H9 (cell line): ENCODE measurements at regions not wholly inside any gene's neighbourhood (a gene's known extent, or its start where the extent isn't known, plus 50 kb on each side); places are given as distances from the start of the nearest gene placed in this dataset.

Source experiments
- DNase-seq: peaks from one replicate; pipeline ENCODE4 v3.0.0-alpha.2; 2017
- H2AFZ ChIP-seq: one replicate; pipeline ENCODE4 v1.6.1; 2013; ENCODE audit warnings: mild to moderate bottlenecking, low read length, control low read depth, moderate library complexity
- H2AK5ac ChIP-seq: 2 replicates; pipeline ENCODE4 v1.6.1; 2013; ENCODE audit warnings: low read length, control low read depth, mixed read lengths; ENCODE audit not compliant: insufficient read length
- H2BK120ac ChIP-seq: one replicate; pipeline ENCODE4 v1.6.1; 2013; ENCODE audit warnings: low read depth, mild to moderate bottlenecking, low read length, control low read depth, inconsistent platforms; ENCODE audit not compliant: poor library complexity, severe bottlenecking
- H2BK12ac ChIP-seq: 2 replicates; pipeline ENCODE4 v1.6.1; 2013; ENCODE audit warnings: low read length, control low read depth, mixed read lengths, low read depth; ENCODE audit not compliant: insufficient read length
- H2BK15ac ChIP-seq: 2 replicates; pipeline ENCODE4 v1.6.1; 2013; ENCODE audit warnings: low read depth, low read length, control low read depth
- H2BK20ac ChIP-seq: one replicate; pipeline ENCODE4 v1.6.1; 2013; ENCODE audit warnings: low read depth, mild to moderate bottlenecking, low read length, control low read depth, inconsistent platforms; ENCODE audit not compliant: poor library complexity, severe bottlenecking
- H2BK5ac ChIP-seq: 2 replicates; pipeline ENCODE4 v1.6.1; 2013; ENCODE audit warnings: low read length, control low read depth, mixed read lengths; ENCODE audit not compliant: insufficient read length
- H3K14ac ChIP-seq: 2 replicates; pipeline ENCODE4 v1.6.1; 2013; ENCODE audit warnings: low read length, control low read depth; ENCODE audit not compliant: insufficient read depth
- H3K18ac ChIP-seq: 2 replicates; pipeline ENCODE4 v1.6.1; 2013; ENCODE audit warnings: low read depth, mild to moderate bottlenecking, mixed read lengths, low read length, control low read depth; ENCODE audit not compliant: insufficient read length
- H3K23ac ChIP-seq: 2 replicates; pipeline ENCODE4 v1.6.1; 2013; ENCODE audit warnings: low read length, control low read depth, mixed read lengths, low read depth; ENCODE audit not compliant: insufficient read length
- H3K23me2 ChIP-seq: 2 replicates; pipeline ENCODE4 v1.6.1; 2013; ENCODE audit warnings: low read depth, mild to moderate bottlenecking, mixed read lengths, low read length, control low read depth; ENCODE audit not compliant: insufficient read length, poor library complexity, severe bottlenecking
- H3K27ac ChIP-seq: 2 replicates; pipeline ENCODE4 v1.5.1; 2013; ENCODE audit warnings: low read length, control low read depth, mixed read lengths, low read depth; ENCODE audit not compliant: insufficient read length
- H3K27me3 ChIP-seq: 2 replicates; pipeline ENCODE4 v1.6.1; 2013; ENCODE audit warnings: low read length, control low read depth, inconsistent platforms; ENCODE audit not compliant: insufficient read depth
- H3K4ac ChIP-seq: 2 replicates; pipeline ENCODE4 v1.6.1; 2013; ENCODE audit warnings: low read depth, mild to moderate bottlenecking, control low read depth, inconsistent platforms, low read length, moderate library complexity
- H3K4me1 ChIP-seq: 2 replicates; pipeline ENCODE4 v1.6.1; 2013; ENCODE audit warnings: low read length, control low read depth, inconsistent platforms; ENCODE audit not compliant: insufficient read depth
- H3K4me2 ChIP-seq: 2 replicates; pipeline ENCODE4 v1.6.1; 2013; ENCODE audit warnings: low read length, control low read depth, mixed read lengths; ENCODE audit not compliant: insufficient read length, insufficient read depth
- H3K56ac ChIP-seq: 2 replicates; pipeline ENCODE4 v1.6.1; 2013; ENCODE audit warnings: low read depth, mild to moderate bottlenecking, mixed read lengths, low read length, control low read depth; ENCODE audit not compliant: insufficient read length
- H3K79me1 ChIP-seq: 2 replicates; pipeline ENCODE4 v1.6.1; 2013; ENCODE audit warnings: low read depth, mild to moderate bottlenecking, moderate library complexity, low read length, control low read depth, inconsistent platforms; ENCODE audit not compliant: insufficient read depth, poor library complexity, severe bottlenecking
- H3K79me2 ChIP-seq: 2 replicates; pipeline ENCODE4 v1.6.1; 2013; ENCODE audit warnings: low read length, control low read depth, inconsistent platforms; ENCODE audit not compliant: insufficient read depth
- H3K9ac ChIP-seq: 2 replicates; pipeline ENCODE4 v1.6.1; 2013; ENCODE audit warnings: low read length, control low read depth, mixed read lengths; ENCODE audit not compliant: insufficient read length; ENCODE audit errors: extremely low read depth
- H3K9me3 ChIP-seq: one replicate; pipeline ENCODE4 v1.6.1; 2013; ENCODE audit warnings: low read depth, low read length, inconsistent platforms; ENCODE audit not compliant: control insufficient read depth
- H3T11ph ChIP-seq: one replicate; pipeline ENCODE4 v1.6.1; 2013; ENCODE audit warnings: mild to moderate bottlenecking, low read length, control low read depth, inconsistent platforms
- H4K20me1 ChIP-seq: one replicate; pipeline ENCODE4 v1.6.1; 2013; ENCODE audit not compliant: control insufficient read depth, insufficient read length, insufficient read depth
- H4K5ac ChIP-seq: 2 replicates; pipeline ENCODE4 v1.6.1; 2013; ENCODE audit warnings: low read depth, mild to moderate bottlenecking, mixed read lengths, low read length, control low read depth; ENCODE audit not compliant: insufficient read length
- H4K8ac ChIP-seq: replicated peaks from 2 replicates; pipeline ENCODE4 v1.6.1; 2013; ENCODE audit warnings: low read length, control low read depth, mixed read lengths, low read depth; ENCODE audit not compliant: insufficient read length
- H4K91ac ChIP-seq: 2 replicates; pipeline ENCODE4 v1.6.1; 2013; ENCODE audit warnings: low read depth, mild to moderate bottlenecking, moderate library complexity, mixed read lengths, low read length, control low read depth; ENCODE audit not compliant: insufficient read length
- H3K27ac Mint-ChIP-seq, 3 experiments: 2 replicates in 2 of 3; 3 replicates in 1 of 3; pipeline ENCODE4 v1.8.0; 2020 to 2021; ENCODE audit warnings: mixed read lengths in 3 of 3, mild to moderate bottlenecking in 1 of 3, moderate library complexity in 1 of 3
- H3K27me3 Mint-ChIP-seq: 2 replicates; pipeline ENCODE4 v1.8.0; 2021; ENCODE audit warnings: low read depth, mild to moderate bottlenecking, moderate library complexity, mixed read lengths
- H3K36me3 Mint-ChIP-seq, 3 experiments: 2 replicates in 2 of 3; 3 replicates in 1 of 3; pipeline ENCODE4 v1.8.0; 2020 to 2021; ENCODE audit warnings: low read depth in 3 of 3, mixed read lengths in 3 of 3; ENCODE audit not compliant: insufficient read depth in 1 of 3
- H3K4me1 Mint-ChIP-seq, 2 experiments: 2 replicates each; pipeline ENCODE4 v1.8.0; 2020; ENCODE audit warnings: mixed read lengths in 2 of 2
- H3K4me3 Mint-ChIP-seq, 2 experiments: 2 replicates in 1 of 2; 3 replicates in 1 of 2; pipeline ENCODE4 v1.8.0; 2020 to 2021; ENCODE audit warnings: mild to moderate bottlenecking in 2 of 2, mixed read lengths in 2 of 2, moderate library complexity in 1 of 2
- H3K9me3 Mint-ChIP-seq, 2 experiments: 2 replicates in 1 of 2; 3 replicates in 1 of 2; pipeline ENCODE4 v1.8.0; 2020; ENCODE audit warnings: mild to moderate bottlenecking in 2 of 2, mixed read lengths in 2 of 2, moderate library complexity in 1 of 2
- whole genome bisulfite sequencing: extraction: QIAGEN DNeasy Blood & Tissue Kit; methylation state at CpG from one replicate; pipeline ENCODE4 v1.1.7; 2013; ENCODE audit warnings: missing lambda C conversion rate, low lambda C conversion rate, mixed read lengths; ENCODE audit not compliant: insufficient read length; ENCODE audit errors: extremely low coverage; 5-methylcytosine and 5-hydroxymethylcytosine counted together
- TF ChIP-seq, protein P1 (sequence below): fragments of 200-600 bp; sonication (generic); conservative IDR thresholded peaks from 3 replicates; pipeline ENCODE4 v1.8.0; 2021; ENCODE audit warnings: antibody characterized with exemption, mild to moderate bottlenecking

GRCh38 chr2:129252781-129253460 is 726.5 kb upstream of the RAB6C start:
- H3T11ph ChIP-seq = no peak overlapping the region
- H3K23me2 ChIP-seq = no peaks in the 10 kb centered on the region
- no peak overlapping the region for H4K5ac ChIP-seq
- no peak overlapping the region for H4K91ac ChIP-seq
- Mint-ChIP-seq H3K36me3 (no peaks in the 10 kb centered on the region), H3K27me3 (peaks cover 3% of the 10 kb centered on the region; the same call in 1 of the 2 replicates), H3K4me1 (peaks cover 3 to 5% of the 10 kb centered on the region in 2 experiments; a peak in 2 of 4 replicates), H3K4me3 (no peak overlapping the region), H3K9me3 (peaks cover 0 to 1% of the 10 kb centered on the region in 2 experiments; a peak in 1 of 5 replicates), H3K27ac (no peak overlapping the region)
- no peak overlapping the region for H3K56ac ChIP-seq
- no peaks in the 10 kb centered on the region for H3K79me2 ChIP-seq
- no peak overlapping the region for H2BK5ac ChIP-seq
- no peak overlapping the region for H3K14ac ChIP-seq
- H3K9me3 ChIP-seq = no peaks in the 10 kb centered on the region
- no peaks in the 10 kb centered on the region for H3K79me1 ChIP-seq
- H3K4ac ChIP-seq = no peak overlapping the region
- H2BK20ac ChIP-seq = no peak overlapping the region
- no peak overlapping the region for H3K4me2 ChIP-seq
- H2AK5ac ChIP-seq = no peak overlapping the region
- no peak overlapping the region for H3K27ac ChIP-seq
- no peak overlapping the region for H4K8ac ChIP-seq
- H2BK12ac ChIP-seq = no peak overlapping the region
- no CpG with 5 or more reads among the region's 7 CpGs for WGBS
- no peak overlapping the region for H3K9ac ChIP-seq
- no peak overlapping the region for H2BK15ac ChIP-seq
- no peak for DNase-seq
- no peak overlapping the region for H2BK120ac ChIP-seq
- H3K27me3 ChIP-seq = no peaks in the 10 kb centered on the region
- TF ChIP-seq, protein P1, sequence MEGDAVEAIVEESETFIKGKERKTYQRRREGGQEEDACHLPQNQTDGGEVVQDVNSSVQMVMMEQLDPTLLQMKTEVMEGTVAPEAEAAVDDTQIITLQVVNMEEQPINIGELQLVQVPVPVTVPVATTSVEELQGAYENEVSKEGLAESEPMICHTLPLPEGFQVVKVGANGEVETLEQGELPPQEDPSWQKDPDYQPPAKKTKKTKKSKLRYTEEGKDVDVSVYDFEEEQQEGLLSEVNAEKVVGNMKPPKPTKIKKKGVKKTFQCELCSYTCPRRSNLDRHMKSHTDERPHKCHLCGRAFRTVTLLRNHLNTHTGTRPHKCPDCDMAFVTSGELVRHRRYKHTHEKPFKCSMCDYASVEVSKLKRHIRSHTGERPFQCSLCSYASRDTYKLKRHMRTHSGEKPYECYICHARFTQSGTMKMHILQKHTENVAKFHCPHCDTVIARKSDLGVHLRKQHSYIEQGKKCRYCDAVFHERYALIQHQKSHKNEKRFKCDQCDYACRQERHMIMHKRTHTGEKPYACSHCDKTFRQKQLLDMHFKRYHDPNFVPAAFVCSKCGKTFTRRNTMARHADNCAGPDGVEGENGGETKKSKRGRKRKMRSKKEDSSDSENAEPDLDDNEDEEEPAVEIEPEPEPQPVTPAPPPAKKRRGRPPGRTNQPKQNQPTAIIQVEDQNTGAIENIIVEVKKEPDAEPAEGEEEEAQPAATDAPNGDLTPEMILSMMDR = no peak
- H4K20me1 ChIP-seq = no peaks in the 10 kb centered on the region
- H2AFZ ChIP-seq = no peak overlapping the region
- no peak overlapping the region for H3K18ac ChIP-seq
- no peak overlapping the region for H3K23ac ChIP-seq
- H3K4me1 ChIP-seq = no peaks in the 10 kb centered on the region
